Stimulated activated naive B cell treated with anti-CD40 and anti-IgM and Interleukin-4, amounts not matched to agents 10 μg/mL and 1 μg/mL and 100 μg/mL, for 72 hours (primary cell): ENCODE measurements at regions not wholly inside any gene's neighbourhood (a gene's known extent, or its start where the extent isn't known, plus 50 kb on each side); places are given as distances from the start of the nearest gene placed in this dataset.
"Not testable (repeated sequence)": the region's sequence is repeated elsewhere in the genome, so short reads cannot be mapped to it uniquely, and the experiment has no call there.

Source experiments
- ATAC-seq, 2 donors: fragments of 150-1000 bp; cut with Tn5 transposase; replicated peaks; 2 replicates each; pipeline ENCODE4 v1.10.0; 2021; ENCODE audit warnings: moderate library complexity in 1 of 2
- DNase-seq: peaks from one replicate; pipeline ENCODE4 v3.0.0; 2021
- H3K27ac Mint-ChIP-seq: one replicate; pipeline ENCODE4 v1.8.0; 2022; ENCODE audit warnings: mild to moderate bottlenecking, mixed read lengths
- H3K27me3 Mint-ChIP-seq, 2 donors: one replicate each; pipeline ENCODE4 v1.8.0; 2022; ENCODE audit warnings: mixed read lengths in 2 of 2
- H3K36me3 Mint-ChIP-seq, 2 donors: one replicate each; pipeline ENCODE4 v1.8.0; 2022; ENCODE audit warnings: mixed read lengths in 2 of 2, mild to moderate bottlenecking in 1 of 2
- H3K4me1 Mint-ChIP-seq, 2 donors: one replicate each; pipeline ENCODE4 v1.8.0; 2022; ENCODE audit warnings: mixed read lengths in 2 of 2, mild to moderate bottlenecking in 1 of 2
- H3K4me3 Mint-ChIP-seq, 2 donors: one replicate each; pipeline ENCODE4 v1.8.0; 2022; ENCODE audit warnings: mild to moderate bottlenecking in 2 of 2, mixed read lengths in 2 of 2, moderate library complexity in 1 of 2
- H3K9me3 Mint-ChIP-seq, 2 donors: one replicate each; pipeline ENCODE4 v1.8.0; 2022; ENCODE audit warnings: mixed read lengths in 2 of 2, mild to moderate bottlenecking in 1 of 2

DNA sequence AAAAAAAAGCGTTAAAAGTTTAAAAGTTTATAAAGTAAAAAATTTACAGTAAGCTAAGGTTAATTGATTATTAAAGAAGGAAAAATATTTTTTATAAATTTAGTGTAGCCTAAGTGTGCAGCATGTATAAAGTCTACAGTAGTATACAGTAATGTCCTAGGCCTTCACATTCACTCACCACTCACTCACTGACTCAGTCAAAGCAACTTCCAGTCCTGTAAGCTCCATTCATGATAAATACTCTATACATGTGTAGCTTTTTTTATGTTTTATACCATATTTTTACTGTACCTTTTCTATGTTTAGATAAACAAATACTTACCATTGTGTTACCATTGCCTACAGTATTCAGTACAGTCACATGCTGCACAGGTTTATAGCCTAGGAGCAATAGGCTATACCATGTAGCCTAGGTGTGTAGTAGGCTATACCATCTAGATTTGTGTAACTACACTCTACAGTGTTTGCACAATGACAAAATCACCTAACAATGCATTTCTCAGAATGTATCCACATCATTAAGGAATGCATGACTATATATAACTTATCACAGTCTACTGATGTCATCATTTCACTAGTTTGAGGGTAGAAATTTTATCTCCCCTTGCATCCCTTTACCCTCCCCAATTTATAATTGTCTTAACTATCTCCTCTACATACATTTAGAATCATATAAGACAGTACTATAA lies 158.4 kb upstream of the USP9X start:
- Mint-ChIP-seq H3K27me3 (peaks cover 0 to 14% of the 10 kb centered on the region in 2 donors), H3K9me3 (peaks cover 5 to 17% of the 10 kb centered on the region in 2 donors)
- DNase-seq, H3K4me3 Mint-ChIP-seq, H3K27ac Mint-ChIP-seq, ATAC-seq, H3K36me3 Mint-ChIP-seq, H3K4me1 Mint-ChIP-seq: not testable (repeated sequence)

DNA sequence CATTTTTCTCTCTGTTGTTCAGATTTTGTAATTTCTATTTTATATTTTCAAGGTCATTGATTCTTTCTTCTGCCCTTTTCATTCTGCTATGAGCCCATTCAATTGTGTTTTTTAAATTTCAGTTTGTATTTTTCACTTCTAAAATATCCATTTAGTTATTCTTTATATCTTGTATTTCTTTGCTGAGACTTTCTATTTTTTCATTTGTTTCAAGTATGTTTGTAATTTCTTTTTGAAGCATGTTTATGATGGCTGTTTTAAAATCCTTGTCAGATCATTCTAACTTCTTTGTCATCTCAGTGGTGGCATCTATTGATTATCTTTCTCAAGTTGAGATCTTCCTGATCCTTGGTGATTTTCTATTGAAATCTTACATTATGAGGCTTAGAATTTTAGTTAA lies 157.2 kb upstream of the USP9X start:
- H3K9me3 Mint-ChIP-seq = peaks cover 5 to 13% of the 10 kb centered on the region in 2 donors
- peaks cover 7 to 18% of the 10 kb centered on the region in 2 donors for H3K4me1 Mint-ChIP-seq
- H3K27ac Mint-ChIP-seq = no peak overlapping the region
- DNase-seq (no peak), ATAC-seq (no peak)
- H3K4me3 Mint-ChIP-seq = no peak overlapping the region
- H3K36me3 Mint-ChIP-seq = peaks cover 2 to 5% of the 10 kb centered on the region in 2 donors
- H3K27me3 Mint-ChIP-seq = peaks cover 0 to 10% of the 10 kb centered on the region in 2 donors

DNA sequence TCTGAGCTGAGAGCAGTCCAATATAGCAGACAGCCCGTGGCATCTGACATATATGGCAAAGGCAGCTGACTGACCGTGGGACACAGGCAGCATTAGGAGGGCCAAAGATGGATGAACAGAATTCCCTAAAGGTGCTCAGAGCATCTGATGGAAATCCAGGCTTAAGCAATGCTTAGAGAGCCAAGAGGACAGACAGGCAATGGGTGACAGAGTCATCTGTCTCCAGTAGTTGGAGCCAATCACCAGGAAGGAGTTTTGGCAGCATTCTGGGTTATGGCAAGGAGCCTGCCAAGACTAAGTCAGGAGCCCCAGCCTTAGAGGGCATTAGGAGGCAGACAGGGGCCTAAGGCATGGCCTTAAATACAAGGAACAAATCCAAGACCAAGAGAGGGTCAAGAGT lies 153.3 kb upstream of the USP9X start:
- Mint-ChIP-seq H3K36me3 (peaks cover 2 to 5% of the 10 kb centered on the region in 2 donors), H3K27ac (no peak overlapping the region), H3K27me3 (peaks cover 0 to 15% of the 10 kb centered on the region in 2 donors), H3K4me3 (no peak overlapping the region), H3K4me1 (peaks cover 14 to 23% of the 10 kb centered on the region in 2 donors), H3K9me3 (peaks cover 5 to 13% of the 10 kb centered on the region in 2 donors)
- no peak for ATAC-seq
- DNase-seq = no peak

DNA sequence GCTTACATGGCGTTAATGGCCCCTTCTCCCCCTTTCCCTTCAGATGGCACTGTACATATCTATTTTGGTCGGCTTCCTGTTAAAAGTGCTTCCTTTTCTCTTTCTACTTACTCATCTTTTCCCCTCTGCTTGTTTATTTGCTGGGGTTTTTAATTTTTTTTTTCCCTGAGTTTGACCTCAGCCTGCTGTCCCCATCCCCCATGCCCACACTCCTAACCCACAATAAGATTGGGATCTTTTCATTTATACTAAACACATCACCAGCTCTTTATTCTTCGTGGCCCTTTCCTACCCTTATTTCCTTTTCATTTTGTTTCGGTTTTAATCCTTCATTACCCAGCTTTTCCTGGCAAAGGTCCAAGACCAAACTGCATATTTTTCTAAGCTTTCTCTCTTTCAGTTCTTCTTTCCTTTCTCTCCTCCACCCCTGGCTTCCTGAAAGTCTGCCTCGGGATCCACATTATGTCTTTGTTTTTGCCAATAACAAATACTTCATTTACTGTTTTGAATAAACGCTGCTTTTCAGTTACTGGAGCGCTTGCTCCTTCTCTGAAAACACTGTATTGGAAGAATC lies 152.0 kb upstream of the USP9X start:
- Mint-ChIP-seq H3K4me1 (peaks cover 14 to 23% of the 10 kb centered on the region in 2 donors), H3K27ac (peak overlapping the region; percentile 68), H3K27me3 (peaks cover 0 to 15% of the 10 kb centered on the region in 2 donors), H3K9me3 (peaks cover 0 to 2% of the 10 kb centered on the region in 2 donors), H3K36me3 (peaks cover 2 to 5% of the 10 kb centered on the region in 2 donors), H3K4me3 (peak overlapping the region; percentile 68 to 88)
- ATAC-seq = peak; percentile 38 to 66
- DNase-seq = no peak

DNA sequence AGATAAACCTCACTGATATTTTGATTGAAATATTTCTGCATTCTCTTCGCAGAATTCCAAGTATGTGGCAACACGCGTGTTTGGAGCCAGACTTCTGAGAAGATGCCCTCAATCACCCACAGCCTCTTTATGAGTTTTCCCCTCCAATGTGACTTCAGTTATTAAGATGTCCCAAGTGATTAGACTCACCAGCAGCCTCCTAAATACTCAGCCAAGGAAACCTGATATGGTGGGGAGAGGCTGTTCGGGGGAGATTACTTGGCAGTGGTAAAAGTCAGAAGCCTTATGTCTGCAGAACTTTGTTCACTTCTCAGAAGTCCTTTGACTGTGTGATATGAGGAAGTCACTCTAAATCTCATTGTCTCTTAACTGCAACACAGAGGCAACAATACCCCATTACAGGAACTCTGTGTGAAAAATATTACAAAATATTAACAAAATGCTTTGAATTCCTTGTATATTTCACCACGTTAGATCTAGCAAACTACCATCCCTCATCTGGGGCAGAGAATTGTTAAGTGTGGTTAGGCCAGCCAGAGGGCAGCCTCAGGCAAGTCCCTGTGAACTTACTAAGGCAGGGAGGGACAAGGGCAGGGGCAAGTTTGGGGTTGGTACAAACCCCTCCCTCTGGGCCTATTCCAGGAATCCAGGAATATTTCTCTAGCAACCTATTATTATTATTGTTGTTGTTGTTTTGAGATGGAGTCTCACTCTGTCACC lies 151.4 kb upstream of the USP9X start:
- peak; percentile 70 to 83 for ATAC-seq
- no peak for DNase-seq
- Mint-ChIP-seq H3K9me3 (no peaks in the 10 kb centered on the region), H3K4me1 (peaks cover 14 to 23% of the 10 kb centered on the region in 2 donors), H3K27me3 (peaks cover 0 to 11% of the 10 kb centered on the region in 2 donors), H3K27ac (peak overlapping the region; percentile 68), H3K36me3 (no peaks in the 10 kb centered on the region), H3K4me3 (peak overlapping the region; percentile 68 to 88)

DNA sequence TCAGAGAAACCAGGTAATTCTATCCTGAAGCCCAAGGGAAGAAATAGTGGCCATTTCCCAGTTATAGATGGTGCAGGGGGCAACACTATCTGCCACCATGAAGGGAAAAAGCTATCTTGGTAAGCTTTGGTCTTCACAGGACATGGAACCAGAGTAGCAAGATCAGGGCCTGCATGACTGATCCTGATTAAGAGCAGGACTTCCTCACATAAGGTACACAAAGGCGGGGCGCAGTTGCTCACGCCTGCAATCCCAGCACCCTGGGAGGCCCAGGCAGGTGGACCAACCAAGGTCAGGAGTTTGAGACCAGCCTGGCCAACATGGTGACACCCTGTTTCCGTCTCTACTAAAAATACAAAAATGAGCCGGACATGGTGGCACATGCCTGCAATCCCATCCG lies 148.4 kb upstream of the USP9X start:
- Mint-ChIP-seq H3K4me3 (no peak overlapping the region), H3K36me3 (no peaks in the 10 kb centered on the region), H3K9me3 (no peaks in the 10 kb centered on the region), H3K4me1 (peaks cover 14 to 21% of the 10 kb centered on the region in 2 donors), H3K27ac (no peak overlapping the region), H3K27me3 (peaks cover 0 to 5% of the 10 kb centered on the region in 2 donors)
- DNase-seq (no peak), ATAC-seq (no peak)

DNA sequence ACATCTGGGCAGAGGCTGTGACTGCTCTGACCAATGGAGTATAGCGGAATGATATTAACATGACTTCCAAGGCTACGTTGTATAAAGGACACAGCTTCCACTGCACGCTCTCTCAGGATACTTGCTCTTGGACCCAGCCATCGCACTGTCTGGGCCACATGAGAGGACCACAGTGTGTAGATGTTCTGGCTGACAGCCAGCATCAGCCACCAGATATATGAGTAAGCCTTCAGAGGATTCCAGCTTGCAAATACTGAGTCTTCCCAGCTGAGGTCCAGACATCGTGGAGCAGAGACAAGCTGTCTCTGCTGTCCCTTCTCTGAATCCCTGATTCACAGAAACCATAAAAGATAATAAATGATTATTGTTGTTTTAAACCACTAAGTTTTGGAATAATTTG lies 146.8 kb upstream of the USP9X start:
- no peak for ATAC-seq
- Mint-ChIP-seq H3K36me3 (no peaks in the 10 kb centered on the region), H3K4me1 (peaks cover 4 to 6% of the 10 kb centered on the region in 2 donors), H3K27me3 (peaks cover 0 to 5% of the 10 kb centered on the region in 2 donors), H3K27ac (no peak overlapping the region), H3K4me3 (no peak overlapping the region), H3K9me3 (no peaks in the 10 kb centered on the region)
- no peak for DNase-seq

DNA sequence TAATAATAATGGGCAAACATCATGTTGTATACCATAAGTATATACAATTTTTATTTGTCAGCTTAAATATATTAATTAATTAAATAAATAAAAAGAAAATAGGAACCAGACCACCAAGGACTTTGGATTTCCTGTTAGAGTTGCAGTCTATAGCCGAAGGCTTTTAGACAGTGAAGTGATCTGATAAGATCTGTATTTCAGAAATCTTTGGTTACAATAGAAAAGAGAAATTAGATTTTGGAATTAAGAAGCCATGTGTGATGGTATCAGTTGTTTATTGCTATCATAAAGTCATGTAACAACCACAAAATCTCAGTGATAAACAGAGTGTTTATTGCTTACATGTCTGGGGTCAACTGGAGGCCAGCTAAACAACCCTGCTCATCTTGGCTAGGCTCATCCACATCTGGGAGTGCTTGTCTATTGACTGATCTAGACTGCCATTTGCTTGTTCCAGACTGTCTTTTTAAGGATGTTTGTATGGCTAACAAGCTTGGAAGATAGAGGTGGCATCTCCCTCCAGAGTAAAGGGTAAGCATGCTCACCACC lies 142.1 kb upstream of the USP9X start:
- H3K4me1 Mint-ChIP-seq = peaks cover 0 to 2% of the 10 kb centered on the region in 2 donors
- H3K27ac Mint-ChIP-seq = no peak overlapping the region
- no peaks in the 10 kb centered on the region for H3K36me3 Mint-ChIP-seq

DNA sequence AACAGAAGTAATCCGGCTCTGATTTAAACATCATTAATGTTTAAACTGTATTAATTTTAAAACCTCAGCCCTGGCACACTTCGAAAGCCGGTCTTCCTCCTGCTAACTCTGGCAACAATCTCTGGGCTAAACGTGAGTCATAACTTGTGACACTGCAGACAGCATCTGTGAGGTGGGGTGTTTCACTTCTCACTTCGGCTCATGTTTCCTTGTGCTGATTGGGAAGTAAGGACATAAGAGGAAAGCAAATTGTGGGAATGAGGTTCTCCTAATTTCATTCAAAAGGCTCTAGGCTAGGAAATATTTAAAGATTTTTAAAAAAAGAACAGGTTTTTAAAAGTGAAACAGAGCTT lies 139.9 kb upstream of the USP9X start:
- ATAC-seq (peak; percentile 34 to 83), DNase-seq (no peak)
- H3K4me3 Mint-ChIP-seq = no peak overlapping the region
- H3K27ac Mint-ChIP-seq = no peak overlapping the region
- H3K27me3 Mint-ChIP-seq = no peaks in the 10 kb centered on the region
- H3K9me3 Mint-ChIP-seq = peaks cover 0 to 5% of the 10 kb centered on the region in 2 donors
- H3K36me3 Mint-ChIP-seq = no peaks in the 10 kb centered on the region
- H3K4me1 Mint-ChIP-seq = peaks cover 0 to 2% of the 10 kb centered on the region in 2 donors

More for the DNA sequence above, 142.1 kb upstream of the USP9X start:
- Mint-ChIP-seq H3K4me3 (no peak overlapping the region), H3K9me3 (peaks cover 0 to under 1% of the 10 kb centered on the region in 2 donors), H3K27me3 (no peaks in the 10 kb centered on the region)
- DNase-seq (no peak), ATAC-seq (no peak)

DNA sequence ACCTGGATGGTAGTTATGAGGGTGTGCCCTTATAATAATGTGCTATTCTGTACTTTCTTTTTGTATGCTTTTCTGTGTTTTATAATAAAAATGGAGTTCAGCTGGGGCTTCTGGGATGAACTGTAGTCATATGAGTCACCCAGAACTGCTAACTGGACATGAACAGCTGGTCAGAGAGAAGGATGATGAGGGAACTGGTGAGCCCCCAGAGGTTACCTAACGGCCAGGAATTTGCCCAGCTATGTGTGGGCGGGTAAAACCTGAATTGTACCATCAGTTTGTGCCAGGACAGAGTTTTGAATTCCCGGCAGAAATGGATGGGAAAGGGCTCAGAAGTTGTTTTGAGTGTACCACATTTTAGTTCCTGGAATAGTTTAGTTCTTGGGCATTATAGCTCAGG lies 138.0 kb upstream of the USP9X start:
- ATAC-seq (no peak), DNase-seq (no peak)
- Mint-ChIP-seq H3K27ac (no peak overlapping the region), H3K9me3 (peaks cover 1 to 15% of the 10 kb centered on the region in 2 donors), H3K27me3 (no peaks in the 10 kb centered on the region), H3K4me3 (no peak overlapping the region), H3K4me1 (peaks cover 9 to 16% of the 10 kb centered on the region in 2 donors), H3K36me3 (peaks cover 0 to 3% of the 10 kb centered on the region in 2 donors)

DNA sequence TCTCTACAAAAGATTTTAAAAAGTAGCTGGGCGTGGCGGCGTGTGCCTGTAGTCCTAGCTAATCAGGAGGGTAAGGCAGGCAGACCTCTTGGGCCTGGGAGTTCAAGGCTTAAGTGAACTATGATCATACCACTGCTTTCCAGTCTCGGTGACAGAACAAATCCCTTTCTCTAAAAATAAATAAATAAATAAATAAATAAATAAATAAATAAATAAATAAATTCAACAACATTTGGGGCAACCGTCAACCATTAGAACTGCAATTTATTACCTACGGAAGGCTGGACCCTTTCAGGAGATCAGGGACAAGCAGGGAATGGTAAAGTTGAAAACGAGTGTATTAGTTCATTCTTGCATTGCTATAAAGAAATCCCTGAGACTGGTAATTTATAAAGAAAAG lies 136.2 kb upstream of the USP9X start:
- Mint-ChIP-seq H3K4me3 (no peak overlapping the region), H3K4me1 (peaks cover 17 to 24% of the 10 kb centered on the region in 2 donors), H3K9me3 (peaks cover 1 to 15% of the 10 kb centered on the region in 2 donors), H3K27me3 (peaks cover 0 to 3% of the 10 kb centered on the region in 2 donors), H3K27ac (no peak overlapping the region), H3K36me3 (peaks cover 2 to 3% of the 10 kb centered on the region in 2 donors)
- DNase-seq = no peak
- ATAC-seq = no peak

DNA sequence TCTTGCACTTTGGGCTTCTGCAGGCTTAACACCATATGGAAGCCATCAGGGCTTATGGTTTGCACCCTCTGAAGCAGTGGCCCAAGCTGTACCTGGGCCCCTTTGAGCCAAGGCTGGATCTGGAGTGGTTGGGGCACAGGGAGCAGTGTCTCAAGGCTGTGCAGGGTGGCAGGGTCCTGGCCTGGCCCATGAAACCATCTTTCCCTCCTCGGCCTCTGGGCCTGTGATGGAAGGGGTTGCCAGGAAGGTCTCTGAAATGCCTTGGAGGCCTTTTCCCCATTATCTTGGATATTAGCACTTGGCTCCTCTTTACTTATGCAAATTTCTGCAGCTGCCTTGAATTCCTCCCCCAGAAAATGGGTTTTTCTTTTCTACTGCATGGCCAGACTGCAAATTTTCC lies 134.7 kb upstream of the USP9X start:
- H3K36me3 Mint-ChIP-seq = peaks cover 2 to 3% of the 10 kb centered on the region in 2 donors
- H3K9me3 Mint-ChIP-seq = peaks cover 1 to 15% of the 10 kb centered on the region in 2 donors
- ATAC-seq = no peak
- no peak overlapping the region for H3K27ac Mint-ChIP-seq
- H3K4me1 Mint-ChIP-seq = peaks cover 15 to 24% of the 10 kb centered on the region in 2 donors
- DNase-seq = no peak
- no peak overlapping the region for H3K4me3 Mint-ChIP-seq
- peaks cover 0 to 3% of the 10 kb centered on the region in 2 donors for H3K27me3 Mint-ChIP-seq

DNA sequence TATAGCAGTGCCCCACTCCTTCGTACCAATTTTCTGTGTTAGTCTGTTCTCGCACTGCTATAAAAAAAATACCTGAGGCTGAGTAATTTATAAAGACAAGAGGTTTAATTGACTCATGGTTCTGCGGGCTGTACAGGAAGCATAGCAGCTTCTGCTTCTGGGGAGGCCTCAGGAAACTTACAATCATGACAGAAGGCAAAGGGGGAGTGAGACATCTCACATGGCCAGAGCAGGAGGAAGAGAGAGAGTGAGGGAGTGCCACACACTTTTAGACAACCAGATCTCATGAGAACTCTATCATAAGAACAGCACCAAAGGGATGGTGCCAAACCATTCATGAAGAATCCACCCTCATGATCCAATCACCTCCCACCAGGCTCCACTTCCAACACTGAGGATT lies 133.8 kb upstream of the USP9X start:
- H3K36me3 Mint-ChIP-seq, DNase-seq, H3K4me3 Mint-ChIP-seq, H3K27me3 Mint-ChIP-seq, ATAC-seq: not testable (repeated sequence)
- H3K27ac Mint-ChIP-seq = peak overlapping the region; percentile 71
- H3K4me1 Mint-ChIP-seq = peaks cover 15 to 24% of the 10 kb centered on the region in 2 donors
- H3K9me3 Mint-ChIP-seq = peaks cover 1 to 15% of the 10 kb centered on the region in 2 donors

DNA sequence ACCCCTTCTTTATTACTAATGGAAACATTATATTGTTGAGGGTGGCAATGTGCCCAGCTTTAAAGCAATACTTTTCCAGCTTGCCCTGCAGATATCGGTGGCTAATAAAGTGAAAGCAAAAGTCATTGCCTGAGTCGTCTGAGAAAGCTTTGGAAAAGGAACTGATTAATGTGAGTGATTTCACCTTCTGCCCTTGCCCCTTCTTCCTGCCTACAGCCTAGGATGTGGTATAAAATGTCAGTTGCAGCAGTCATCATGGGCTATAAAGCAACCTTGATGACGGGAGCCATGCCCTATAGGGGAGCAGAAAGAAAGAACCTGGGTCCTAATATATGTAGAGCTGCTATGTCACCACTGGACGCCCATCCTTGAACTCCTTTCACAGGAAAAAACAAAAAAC lies 132.4 kb upstream of the USP9X start:
- ATAC-seq (peak; percentile 92), DNase-seq (peak; percentile 29)
- Mint-ChIP-seq H3K4me3 (peak overlapping the region; percentile 55 to 73), H3K27ac (peak overlapping the region; percentile 94), H3K4me1 (peaks cover 15 to 24% of the 10 kb centered on the region in 2 donors), H3K36me3 (peaks cover 2 to 3% of the 10 kb centered on the region in 2 donors), H3K9me3 (peaks cover 1 to 15% of the 10 kb centered on the region in 2 donors), H3K27me3 (peaks cover 0 to 3% of the 10 kb centered on the region in 2 donors)
